Keratinocyte (primary cell): ENCODE measurements at regions not wholly inside any gene's neighbourhood (a gene's known extent, or its start where the extent isn't known, plus 50 kb on each side); places are given as distances from the start of the nearest gene placed in this dataset.
A peak's percentile ranks its signal among the peaks of the same experiment; 100 is the strongest.

Experiments used
- DNase-seq: peaks from one replicate; pipeline ENCODE4 v3.0.0-alpha.2; 2011; ENCODE audit warnings: low read depth, missing footprints, low spot score
- FAIRE-seq: peaks from 2 replicates; lab custom pipeline; 2011; peaks lifted over from hg19 to GRCh38; lab: Jason Lieb, UNC
- H2AFZ ChIP-seq: 2 replicates; pipeline ENCODE4 v1.6.0; 2012; ENCODE audit warnings: low read length, control low read depth, inconsistent platforms; ENCODE audit not compliant: control insufficient read depth
- H3K27ac ChIP-seq: 2 replicates; pipeline ENCODE4 v1.5.1; 2011; ENCODE audit warnings: low read length; ENCODE audit not compliant: control insufficient read depth, insufficient read depth
- H3K27me3 ChIP-seq: 3 replicates; pipeline ENCODE4 v1.6.0; 2011; ENCODE audit warnings: low read length; ENCODE audit not compliant: control insufficient read depth, insufficient read depth; ENCODE audit errors: extremely low read depth
- H3K36me3 ChIP-seq, 2 experiments: 2 replicates in 1 of 2; 3 replicates in 1 of 2; pipeline ENCODE4 v1.5.1; 2011; ENCODE audit warnings: low read length in 2 of 2, mild to moderate bottlenecking in 1 of 2; ENCODE audit not compliant: control insufficient read depth in 2 of 2, insufficient read depth in 2 of 2; ENCODE audit errors: extremely low read depth in 1 of 2
- H3K4me1 ChIP-seq: 3 replicates; pipeline ENCODE4 v1.5.1; 2011; ENCODE audit warnings: low read length; ENCODE audit not compliant: control insufficient read depth, insufficient read depth; ENCODE audit errors: extremely low read depth
- H3K4me2 ChIP-seq: 3 replicates; pipeline ENCODE4 v1.6.0; 2011; ENCODE audit warnings: low read depth, low read length; ENCODE audit not compliant: control insufficient read depth, insufficient read depth; ENCODE audit errors: extremely low read depth
- H3K4me3 ChIP-seq, 3 experiments: fragments of 200-600 bp in 1 of 3; sonication (generic) in 1 of 3; 2 replicates in 2 of 3; 3 replicates in 1 of 3; pipeline ENCODE4 v1.5.1; 2011 to 2016; ENCODE audit warnings: low read length in 3 of 3, mild to moderate bottlenecking in 3 of 3, control low read depth in 2 of 3, inconsistent platforms in 1 of 3, low read depth in 1 of 3, mixed read lengths in 1 of 3, mixed run types in 1 of 3, moderate library complexity in 1 of 3; ENCODE audit not compliant: control insufficient read depth in 2 of 3, insufficient read depth in 2 of 3; ENCODE audit errors: extremely low read depth in 1 of 3
- H3K79me2 ChIP-seq: 2 replicates; pipeline ENCODE4 v1.6.0; 2012; ENCODE audit warnings: low read length; ENCODE audit not compliant: control insufficient read depth, insufficient read depth
- H3K9ac ChIP-seq: 3 replicates; pipeline ENCODE4 v1.6.0; 2011; ENCODE audit warnings: low read length; ENCODE audit not compliant: control insufficient read depth, insufficient read depth; ENCODE audit errors: extremely low read depth
- H3K9me1 ChIP-seq: 3 replicates; pipeline ENCODE4 v1.6.0; 2011; ENCODE audit warnings: low read length; ENCODE audit not compliant: control insufficient read depth, insufficient read depth; ENCODE audit errors: extremely low read depth
- H3K9me3 ChIP-seq: 2 replicates; pipeline ENCODE4 v1.5.1; 2012; ENCODE audit warnings: low read depth, low read length; ENCODE audit not compliant: control insufficient read depth
- H4K20me1 ChIP-seq: 3 replicates; pipeline ENCODE4 v1.6.0; 2011; ENCODE audit warnings: low read length; ENCODE audit not compliant: control insufficient read depth, insufficient read depth; ENCODE audit errors: extremely low read depth
- CTCF ChIP-seq, 3 experiments: IDR thresholded peaks in 1 of 3; conservative IDR thresholded peaks in 1 of 3; optimal IDR thresholded peaks in 1 of 3; 2 replicates in 2 of 3; 3 replicates in 1 of 3; pipeline versions ENCODE3 to v1.5.1; 2011; ENCODE audit warnings: low read length in 3 of 3, mild to moderate bottlenecking in 3 of 3, moderate library complexity in 2 of 3, control low read depth in 1 of 3, inconsistent platforms in 1 of 3; ENCODE audit not compliant: insufficient read depth in 2 of 3; ENCODE audit errors: extremely low read depth in 1 of 3
- EZH2 ChIP-seq: IDR thresholded peaks from one replicate; pipeline ENCODE4 v1.6.1; 2012; ENCODE audit warnings: inconsistent platforms, mild to moderate bottlenecking, low read length, moderate library complexity
- dilution Hi-C: fragments of 300-500 bp; cut with MboI; formaldehyde crosslinking; loops from one replicate; pipeline ENCODE4 v1.7.0; 2020; ENCODE audit warnings: low sequenced_read_pairs; ENCODE audit not compliant: extremely low pct_ligation_motif_present

- Histone ChIP-seq H3K4me1 (no peaks in the 10 kb centered on the region), H3K9me3 (no peaks in the 10 kb centered on the region), H3K79me2 (no peaks in the 10 kb centered on the region), H3K27me3 (no peaks in the 10 kb centered on the region), H3K9me1 (no peaks in the 10 kb centered on the region), H3K36me3 (no peaks in the 10 kb centered on the region), H3K9ac (no peak overlapping the region), H3K27ac (no peak overlapping the region), H2AFZ (no peak overlapping the region), H3K4me3 (no peak overlapping the region), H4K20me1 (no peaks in the 10 kb centered on the region), H3K4me2 (no peak overlapping the region)
- no peak for TF ChIP-seq EZH2
- peak in 1 of 3 experiments; percentile 7 for TF ChIP-seq CTCF (optimal IDR thresholded peaks at IDR 0.05 in 1 of 3, IDR thresholded peaks at IDR 0.05 in 1 of 3, conservative IDR thresholded peaks at IDR 0.05 in 1 of 3; ENCODE audit: extremely low read depth in 1 of 3, insufficient read depth in 2 of 3, low read length in 3 of 3)
- DNase-seq = no peak
- no peak for FAIRE-seq
- dilution Hi-C loops = no loop called here
These were observed 112.9 kb downstream of the SPATA31D1 start for GRCh38 chr9:82101475-82101874.

GRCh38 chr9:82104252-82104651, 115.7 kb downstream of the SPATA31D1 start:
- Histone ChIP-seq H3K36me3 (no peaks in the 10 kb centered on the region), H3K9me3 (no peaks in the 10 kb centered on the region), H3K79me2 (no peaks in the 10 kb centered on the region), H3K4me1 (no peaks in the 10 kb centered on the region), H4K20me1 (no peaks in the 10 kb centered on the region), H3K4me3 (no peak overlapping the region), H3K27me3 (no peaks in the 10 kb centered on the region), H3K27ac (no peak overlapping the region), H3K4me2 (no peak overlapping the region), H3K9me1 (no peaks in the 10 kb centered on the region), H3K9ac (no peak overlapping the region), H2AFZ (no peak overlapping the region)
- TF ChIP-seq EZH2 = no peak
- no peak for TF ChIP-seq CTCF (optimal IDR thresholded peaks at IDR 0.05 in 1 of 3, IDR thresholded peaks at IDR 0.05 in 1 of 3, conservative IDR thresholded peaks at IDR 0.05 in 1 of 3; ENCODE audit: extremely low read depth in 1 of 3, insufficient read depth in 2 of 3, low read length in 3 of 3)
- DNase-seq (no peak), FAIRE-seq (no peak)
- dilution Hi-C loops = no loop called here
